ENCODE measurements at regions not wholly inside any gene's neighbourhood (a gene's known extent, or its start where the extent isn't known, plus 50 kb on each side); places are given as distances from the start of the nearest gene placed in this dataset.

GRCh38 chr1:218659911-218660677 is 315.0 kb downstream of the TGFB2 start:
- Histone ChIP-seq H3K4me3 (ENCODE audit: low read length in 2 of 2) (no peak overlapping the region), H3K27ac (ENCODE audit: low read length) (no peak overlapping the region), H3K4me1 (ENCODE audit: control insufficient read depth, insufficient read depth, low read length) (peaks cover 9% of the 10 kb centered on the region), H3K36me3 (ENCODE audit: control insufficient read depth in 2 of 2, insufficient read depth in 2 of 2, low read length in 2 of 2) (no peaks in the 10 kb centered on the region), H3K9me3 (ENCODE audit: control insufficient read depth in 2 of 2, low read length in 2 of 2) (no peaks in the 10 kb centered on the region), H3K27me3 (ENCODE audit: control insufficient read depth in 1 of 2, insufficient read depth in 2 of 2, low read length in 2 of 2) (no peaks in the 10 kb centered on the region), H3K9ac (ENCODE audit: low read length in 2 of 2) (no peak overlapping the region)

GRCh38 chr1:218660678-218661053 is 315.5 kb downstream of the TGFB2 start:
- peaks cover 9% of the 10 kb centered on the region for H3K4me1 ChIP-seq (ENCODE audit: control insufficient read depth, insufficient read depth, low read length)
- no peaks in the 10 kb centered on the region for H3K9me3 ChIP-seq (ENCODE audit: control insufficient read depth in 2 of 2, low read length in 2 of 2)
- no peak overlapping the region for H3K4me3 ChIP-seq (ENCODE audit: low read length in 2 of 2)
- no peak overlapping the region for H3K9ac ChIP-seq (ENCODE audit: low read length in 2 of 2)
- no peaks in the 10 kb centered on the region for H3K27me3 ChIP-seq (ENCODE audit: control insufficient read depth in 1 of 2, insufficient read depth in 2 of 2, low read length in 2 of 2)
- H3K36me3 ChIP-seq (ENCODE audit: control insufficient read depth in 2 of 2, insufficient read depth in 2 of 2, low read length in 2 of 2) = no peaks in the 10 kb centered on the region
- no peak overlapping the region for H3K27ac ChIP-seq (ENCODE audit: low read length)

GRCh38 chr1:218661411-218661810 is 316.3 kb downstream of the TGFB2 start:
- no peak overlapping the region for H3K4me3 ChIP-seq (ENCODE audit: low read length in 2 of 2)
- H3K4me1 ChIP-seq (ENCODE audit: control insufficient read depth, insufficient read depth, low read length) = peaks cover 9% of the 10 kb centered on the region
- H3K9me3 ChIP-seq (ENCODE audit: control insufficient read depth in 2 of 2, low read length in 2 of 2) = no peaks in the 10 kb centered on the region
- H3K36me3 ChIP-seq (ENCODE audit: control insufficient read depth in 2 of 2, insufficient read depth in 2 of 2, low read length in 2 of 2) = no peaks in the 10 kb centered on the region
- no peak overlapping the region for H3K9ac ChIP-seq (ENCODE audit: low read length in 2 of 2)
- H3K27ac ChIP-seq (ENCODE audit: low read length) = no peak overlapping the region
- H3K27me3 ChIP-seq (ENCODE audit: control insufficient read depth in 1 of 2, insufficient read depth in 2 of 2, low read length in 2 of 2) = no peaks in the 10 kb centered on the region

DNA sequence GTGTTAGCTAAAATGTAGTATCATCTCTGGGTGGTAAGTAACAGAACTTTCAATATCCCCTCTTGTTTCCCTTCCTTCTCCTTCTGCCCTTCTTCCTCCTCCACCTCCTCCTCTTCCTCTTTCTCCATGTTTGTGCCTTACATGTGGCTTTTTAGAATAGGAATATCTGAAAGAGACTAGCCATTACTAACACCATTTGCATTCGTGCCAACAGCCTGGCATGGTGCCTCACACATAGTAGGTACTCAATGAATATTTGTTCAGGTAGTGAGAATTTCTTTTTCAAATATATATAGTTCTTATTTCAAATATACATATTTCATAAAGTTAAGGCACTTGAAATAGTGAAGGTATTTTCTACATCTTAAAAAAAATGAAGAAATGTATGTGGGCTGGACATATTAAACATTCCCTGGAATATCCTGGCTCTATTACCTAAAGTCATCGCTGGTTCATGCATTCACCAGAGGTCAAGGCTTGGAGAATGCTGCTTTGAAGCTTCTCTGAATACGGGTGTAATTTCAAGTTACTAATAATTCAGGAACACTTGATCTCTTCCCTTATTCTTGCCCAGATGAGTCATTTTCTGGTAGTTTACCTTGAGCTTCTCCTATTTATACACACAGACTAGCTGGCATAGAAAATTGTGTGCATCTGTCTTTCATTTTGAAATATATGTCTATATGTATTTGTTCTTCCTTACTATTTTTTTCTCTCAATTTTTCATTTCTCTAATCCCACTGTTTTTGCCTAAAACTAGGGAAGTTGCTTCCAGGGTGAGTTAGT is 319.4 kb downstream of the TGFB2 start:
- no peak overlapping the region for H3K4me3 ChIP-seq (ENCODE audit: low read length in 2 of 2)
- H3K27ac ChIP-seq (ENCODE audit: low read length) = peak overlapping the region; percentile 49
- H3K4me1 ChIP-seq (ENCODE audit: control insufficient read depth, insufficient read depth, low read length) = peaks cover 9% of the 10 kb centered on the region
- H3K36me3 ChIP-seq (ENCODE audit: control insufficient read depth in 2 of 2, insufficient read depth in 2 of 2, low read length in 2 of 2) = no peaks in the 10 kb centered on the region
- H3K27me3 ChIP-seq (ENCODE audit: control insufficient read depth in 1 of 2, insufficient read depth in 2 of 2, low read length in 2 of 2) = no peaks in the 10 kb centered on the region
- H3K9me3 ChIP-seq (ENCODE audit: control insufficient read depth in 2 of 2, low read length in 2 of 2) = no peaks in the 10 kb centered on the region
- H3K9ac ChIP-seq (ENCODE audit: low read length in 2 of 2) = peak overlapping the region in 1 of 2 donors; percentile 4

- H3K27ac ChIP-seq (ENCODE audit: low read length) = peak overlapping the region; percentile 49
- H3K36me3 ChIP-seq (ENCODE audit: control insufficient read depth in 2 of 2, insufficient read depth in 2 of 2, low read length in 2 of 2) = no peaks in the 10 kb centered on the region
- peak overlapping the region in 1 of 2 donors; percentile 4 for H3K9ac ChIP-seq (ENCODE audit: low read length in 2 of 2)
- H3K9me3 ChIP-seq (ENCODE audit: control insufficient read depth in 2 of 2, low read length in 2 of 2) = peaks cover 0 to under 1% of the 10 kb centered on the region in 2 donors
- no peak overlapping the region for H3K4me3 ChIP-seq (ENCODE audit: low read length in 2 of 2)
- no peaks in the 10 kb centered on the region for H3K27me3 ChIP-seq (ENCODE audit: control insufficient read depth in 1 of 2, insufficient read depth in 2 of 2, low read length in 2 of 2)
- H3K4me1 ChIP-seq (ENCODE audit: control insufficient read depth, insufficient read depth, low read length) = peaks cover 8% of the 10 kb centered on the region
These were observed 320.1 kb downstream of the TGFB2 start for GRCh38 chr1:218665221-218665620.

DNA sequence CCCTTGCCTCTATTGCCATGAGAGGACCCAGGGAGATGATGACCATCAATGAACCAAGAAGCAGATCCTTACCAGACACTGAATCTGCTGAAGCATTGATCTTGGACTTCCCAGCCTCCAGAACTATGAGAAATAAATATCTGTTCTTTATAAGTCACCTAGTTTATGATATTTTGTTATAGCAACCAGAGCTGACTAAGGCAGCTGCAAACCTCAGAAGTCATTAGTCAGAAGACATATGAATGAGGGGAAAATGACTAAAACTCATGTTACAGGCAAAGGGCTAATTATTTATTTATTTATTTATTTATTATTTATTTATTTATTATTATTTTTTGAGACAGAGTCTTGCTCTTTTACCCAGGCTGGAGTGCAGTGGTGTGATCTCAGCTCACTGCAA is 321.1 kb downstream of the TGFB2 start:
- Histone ChIP-seq H3K36me3 (ENCODE audit: control insufficient read depth in 2 of 2, insufficient read depth in 2 of 2, low read length in 2 of 2) (no peaks in the 10 kb centered on the region), H3K27me3 (ENCODE audit: control insufficient read depth in 1 of 2, insufficient read depth in 2 of 2, low read length in 2 of 2) (no peaks in the 10 kb centered on the region), H3K9me3 (ENCODE audit: control insufficient read depth in 2 of 2, low read length in 2 of 2) (peaks cover 0 to 2% of the 10 kb centered on the region in 2 donors), H3K4me3 (ENCODE audit: low read length in 2 of 2) (no peak overlapping the region), H3K4me1 (ENCODE audit: control insufficient read depth, insufficient read depth, low read length) (peaks cover 5% of the 10 kb centered on the region), H3K9ac (ENCODE audit: low read length in 2 of 2) (no peak overlapping the region), H3K27ac (ENCODE audit: low read length) (no peak overlapping the region)

GRCh38 chr1:218667781-218668516 is 322.8 kb downstream of the TGFB2 start:
- Histone ChIP-seq H3K9me3 (ENCODE audit: control insufficient read depth in 2 of 2, low read length in 2 of 2) (peaks cover 0 to 2% of the 10 kb centered on the region in 2 donors), H3K9ac (ENCODE audit: low read length in 2 of 2) (no peak overlapping the region), H3K27me3 (ENCODE audit: control insufficient read depth in 1 of 2, insufficient read depth in 2 of 2, low read length in 2 of 2) (no peaks in the 10 kb centered on the region), H3K4me1 (ENCODE audit: control insufficient read depth, insufficient read depth, low read length) (peaks cover 5% of the 10 kb centered on the region), H3K4me3 (ENCODE audit: low read length in 2 of 2) (no peak overlapping the region), H3K36me3 (ENCODE audit: control insufficient read depth in 2 of 2, insufficient read depth in 2 of 2, low read length in 2 of 2) (no peaks in the 10 kb centered on the region), H3K27ac (ENCODE audit: low read length) (no peak overlapping the region)

- H3K36me3 ChIP-seq (ENCODE audit: control insufficient read depth in 2 of 2, insufficient read depth in 2 of 2, low read length in 2 of 2) = no peaks in the 10 kb centered on the region
- peaks cover 5% of the 10 kb centered on the region for H3K4me1 ChIP-seq (ENCODE audit: control insufficient read depth, insufficient read depth, low read length)
- no peak overlapping the region for H3K27ac ChIP-seq (ENCODE audit: low read length)
- H3K9ac ChIP-seq (ENCODE audit: low read length in 2 of 2) = no peak overlapping the region
- no peaks in the 10 kb centered on the region for H3K27me3 ChIP-seq (ENCODE audit: control insufficient read depth in 1 of 2, insufficient read depth in 2 of 2, low read length in 2 of 2)
- H3K4me3 ChIP-seq (ENCODE audit: low read length in 2 of 2) = no peak overlapping the region
- peaks cover 0 to 2% of the 10 kb centered on the region in 2 donors for H3K9me3 ChIP-seq (ENCODE audit: control insufficient read depth in 2 of 2, low read length in 2 of 2)
These were observed 324.3 kb downstream of the TGFB2 start for GRCh38 chr1:218669431-218669830.

- no peaks in the 10 kb centered on the region for H3K4me1 ChIP-seq (ENCODE audit: control insufficient read depth, insufficient read depth, low read length)
- H3K9me3 ChIP-seq (ENCODE audit: control insufficient read depth in 2 of 2, low read length in 2 of 2) = peaks cover 0 to 2% of the 10 kb centered on the region in 2 donors
- no peak overlapping the region for H3K4me3 ChIP-seq (ENCODE audit: low read length in 2 of 2)
- H3K27me3 ChIP-seq (ENCODE audit: control insufficient read depth in 1 of 2, insufficient read depth in 2 of 2, low read length in 2 of 2) = no peaks in the 10 kb centered on the region
- no peaks in the 10 kb centered on the region for H3K36me3 ChIP-seq (ENCODE audit: control insufficient read depth in 2 of 2, insufficient read depth in 2 of 2, low read length in 2 of 2)
- H3K9ac ChIP-seq (ENCODE audit: low read length in 2 of 2) = no peak overlapping the region
- no peak overlapping the region for H3K27ac ChIP-seq (ENCODE audit: low read length)
These were observed 325.7 kb downstream of the TGFB2 start for GRCh38 chr1:218670875-218671274.

- Histone ChIP-seq H3K9me3 (ENCODE audit: control insufficient read depth in 2 of 2, low read length in 2 of 2) (peaks cover 0 to 2% of the 10 kb centered on the region in 2 donors), H3K27ac (ENCODE audit: low read length) (no peak overlapping the region), H3K4me1 (ENCODE audit: control insufficient read depth, insufficient read depth, low read length) (no peaks in the 10 kb centered on the region), H3K9ac (ENCODE audit: low read length in 2 of 2) (no peak overlapping the region), H3K4me3 (ENCODE audit: low read length in 2 of 2) (no peak overlapping the region), H3K27me3 (ENCODE audit: control insufficient read depth in 1 of 2, insufficient read depth in 2 of 2, low read length in 2 of 2) (no peaks in the 10 kb centered on the region), H3K36me3 (ENCODE audit: control insufficient read depth in 2 of 2, insufficient read depth in 2 of 2, low read length in 2 of 2) (no peaks in the 10 kb centered on the region)
These were observed 326.4 kb downstream of the TGFB2 start for GRCh38 chr1:218671573-218671972.

Data from stomach smooth muscle (tissue), 2 donors.